Suprapubic skin (tissue), 4 donors: ENCODE measurements at regions not wholly inside any gene's neighbourhood (a gene's known extent, or its start where the extent isn't known, plus 50 kb on each side); places are given as distances from the start of the nearest gene placed in this dataset.

ENCODE experiments used
- DNase-seq, 2 donors: peaks; one replicate each; pipeline ENCODE4 v3.0.0-alpha.2; 2019; ENCODE audit warnings: low spot score in 2 of 2
- H3K27ac ChIP-seq: fragments of 200-600 bp; sonication (generic); one replicate; pipeline ENCODE4 v1.5.1; 2019
- H3K27me3 ChIP-seq: fragments of 200-600 bp; sonication (generic); one replicate; pipeline ENCODE4 v1.5.1; 2019
- H3K36me3 ChIP-seq: fragments of 200-600 bp; sonication (generic); one replicate; pipeline ENCODE4 v1.5.1; 2019
- H3K4me1 ChIP-seq: fragments of 200-600 bp; sonication (generic); one replicate; pipeline ENCODE4 v1.5.1; 2019
- H3K4me3 ChIP-seq: fragments of 200-600 bp; sonication (generic); one replicate; pipeline ENCODE4 v1.5.1; 2019; ENCODE audit warnings: mild to moderate bottlenecking
- H3K9me3 ChIP-seq: fragments of 200-600 bp; sonication (generic); one replicate; pipeline ENCODE4 v1.5.1; 2019
- EP300 ChIP-seq: sonication (generic); formaldehyde crosslinking; IDR thresholded peaks from one replicate; pipeline ENCODE4 v1.6.1; 2017; ENCODE audit warnings: antibody characterized with exemption
- POLR2A ChIP-seq, 2 donors: fragments of 450-650 bp; IDR thresholded peaks; one replicate each; pipeline ENCODE4 v1.6.1; 2017; ENCODE audit warnings: antibody characterized with exemption in 2 of 2, mild to moderate bottlenecking in 2 of 2, moderate library complexity in 2 of 2
- POLR2AphosphoS5 ChIP-seq, 3 donors: sonication (generic); formaldehyde crosslinking; IDR thresholded peaks; one replicate each; pipeline ENCODE4 v1.6.1; 2017; ENCODE audit warnings: antibody characterized with exemption in 3 of 3
- WGBS: methylation state at CpG from one replicate; pipeline ENCODE4 v1.1.5; 2018; 5-methylcytosine and 5-hydroxymethylcytosine counted together
- TF ChIP-seq, protein P1 (sequence below), 2 donors: fragments of 200-600 bp in 1 of 2; fragments of 450-650 bp in 1 of 2; sonication (generic) in 1 of 2; IDR thresholded peaks; one replicate each; pipeline ENCODE4 v1.5.1; 2016 to 2019; ENCODE audit warnings: antibody characterized with exemption in 2 of 2, mild to moderate bottlenecking in 1 of 2, moderate library complexity in 1 of 2

DNA sequence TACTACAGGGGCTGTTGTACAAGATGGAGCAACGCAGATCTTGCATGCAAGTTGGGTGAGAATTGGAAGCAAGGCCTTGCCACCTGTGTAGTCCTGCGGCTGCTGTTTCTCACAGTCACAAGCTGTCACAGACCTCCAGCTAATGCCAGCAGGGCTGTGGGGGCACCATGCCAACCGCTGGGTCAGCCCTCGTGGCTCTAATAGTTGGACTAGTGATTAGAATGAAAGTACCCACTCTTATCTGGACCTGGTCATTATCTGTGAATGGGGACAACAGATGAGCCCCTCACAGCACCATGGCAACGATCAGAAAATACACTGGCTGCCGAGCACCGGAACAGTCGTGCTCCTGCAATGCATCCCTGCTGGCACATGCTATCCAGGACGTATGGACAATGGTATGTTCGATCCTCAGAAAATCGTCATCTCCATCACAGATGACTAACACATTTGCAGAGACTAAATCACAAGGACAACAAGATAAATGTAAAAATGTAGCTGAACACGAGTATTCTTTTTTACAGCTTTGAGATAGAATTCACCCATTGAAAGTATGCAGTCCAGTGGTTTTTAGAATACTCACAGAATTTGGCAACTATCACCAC lies 80.4 kb upstream of the CALN1 start:
- no peak for TF ChIP-seq POLR2A (IDR thresholded peaks at IDR 0.05)
- no peak for TF ChIP-seq EP300
- TF ChIP-seq, protein P1, sequence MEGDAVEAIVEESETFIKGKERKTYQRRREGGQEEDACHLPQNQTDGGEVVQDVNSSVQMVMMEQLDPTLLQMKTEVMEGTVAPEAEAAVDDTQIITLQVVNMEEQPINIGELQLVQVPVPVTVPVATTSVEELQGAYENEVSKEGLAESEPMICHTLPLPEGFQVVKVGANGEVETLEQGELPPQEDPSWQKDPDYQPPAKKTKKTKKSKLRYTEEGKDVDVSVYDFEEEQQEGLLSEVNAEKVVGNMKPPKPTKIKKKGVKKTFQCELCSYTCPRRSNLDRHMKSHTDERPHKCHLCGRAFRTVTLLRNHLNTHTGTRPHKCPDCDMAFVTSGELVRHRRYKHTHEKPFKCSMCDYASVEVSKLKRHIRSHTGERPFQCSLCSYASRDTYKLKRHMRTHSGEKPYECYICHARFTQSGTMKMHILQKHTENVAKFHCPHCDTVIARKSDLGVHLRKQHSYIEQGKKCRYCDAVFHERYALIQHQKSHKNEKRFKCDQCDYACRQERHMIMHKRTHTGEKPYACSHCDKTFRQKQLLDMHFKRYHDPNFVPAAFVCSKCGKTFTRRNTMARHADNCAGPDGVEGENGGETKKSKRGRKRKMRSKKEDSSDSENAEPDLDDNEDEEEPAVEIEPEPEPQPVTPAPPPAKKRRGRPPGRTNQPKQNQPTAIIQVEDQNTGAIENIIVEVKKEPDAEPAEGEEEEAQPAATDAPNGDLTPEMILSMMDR (IDR thresholded peaks at IDR 0.05): no peak
- TF ChIP-seq POLR2AphosphoS5 (IDR thresholded peaks at IDR 0.05): no peak
- Histone ChIP-seq H3K27ac (no peak overlapping the region), H3K36me3 (no peaks in the 10 kb centered on the region), H3K4me3 (no peak overlapping the region), H3K27me3 (no peaks in the 10 kb centered on the region), H3K9me3 (no peaks in the 10 kb centered on the region), H3K4me1 (no peaks in the 10 kb centered on the region)
- DNase-seq: no peak
- WGBS: 68% methylated on average over 8 of the region's 12 CpGs

DNA sequence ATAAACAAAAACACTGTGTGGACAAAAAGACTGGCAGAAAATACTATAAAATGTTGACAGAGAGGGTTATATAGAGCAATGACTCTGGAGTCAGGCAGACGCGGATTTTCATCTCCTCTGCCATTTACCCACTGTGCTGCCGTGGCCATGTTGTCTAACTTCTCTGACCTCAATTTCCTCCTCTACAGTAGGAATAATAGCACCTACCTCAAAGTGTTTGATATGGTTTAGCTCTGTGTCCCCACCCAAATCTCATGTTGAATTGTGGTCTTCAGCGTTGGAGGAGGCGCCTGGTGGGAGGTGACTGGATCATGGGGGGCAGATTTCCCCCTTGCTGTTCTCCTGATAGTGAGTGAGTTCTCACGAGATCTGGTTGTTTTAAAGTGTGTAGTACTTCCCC lies 78.2 kb upstream of the CALN1 start:
- no peak overlapping the region for H3K4me3 ChIP-seq
- no peaks in the 10 kb centered on the region for H3K36me3 ChIP-seq
- no peak overlapping the region for H3K27ac ChIP-seq
- H3K27me3 ChIP-seq: no peaks in the 10 kb centered on the region
- WGBS: 87% methylated on average over 6 of the region's 6 CpGs
- no peaks in the 10 kb centered on the region for H3K9me3 ChIP-seq
- no peaks in the 10 kb centered on the region for H3K4me1 ChIP-seq
- no peak for DNase-seq
- TF ChIP-seq, protein P1 (IDR thresholded peaks at IDR 0.05): no peak
- TF ChIP-seq POLR2AphosphoS5 (IDR thresholded peaks at IDR 0.05): no peak
- no peak for TF ChIP-seq POLR2A (IDR thresholded peaks at IDR 0.05)

DNA sequence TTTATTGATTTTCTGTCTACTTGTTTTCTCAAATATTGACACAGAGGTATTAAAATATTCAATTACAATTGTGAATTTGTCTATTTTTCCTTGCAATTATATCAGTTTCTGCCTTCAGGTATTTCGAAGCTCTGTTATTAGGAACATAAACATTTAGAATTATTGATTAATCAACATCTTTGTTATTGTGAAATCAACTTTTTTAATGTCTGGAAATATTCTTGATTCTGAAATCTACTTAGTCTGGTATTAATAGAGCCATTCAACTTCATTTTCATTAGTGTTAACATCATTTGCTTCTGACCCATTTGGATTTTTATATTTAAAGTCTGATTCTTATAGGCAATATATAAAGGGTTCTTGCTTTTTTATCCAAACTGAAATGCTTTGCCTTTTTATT lies 69.8 kb upstream of the CALN1 start:
- Histone ChIP-seq H3K27ac (no peak overlapping the region), H3K36me3 (no peaks in the 10 kb centered on the region), H3K9me3 (no peaks in the 10 kb centered on the region), H3K27me3 (no peaks in the 10 kb centered on the region), H3K4me3 (no peak overlapping the region), H3K4me1 (no peaks in the 10 kb centered on the region)
- 82% methylated on average over 1 of the region's 1 CpG for WGBS
- no peak for DNase-seq
- TF ChIP-seq, protein P1 (IDR thresholded peaks at IDR 0.05): no peak

GRCh38 chr7:72476608-72477305 lies 64.6 kb upstream of the CALN1 start:
- no peak overlapping the region for H3K4me3 ChIP-seq
- no peak overlapping the region for H3K27ac ChIP-seq
- H3K9me3 ChIP-seq: no peaks in the 10 kb centered on the region
- no peaks in the 10 kb centered on the region for H3K27me3 ChIP-seq
- WGBS: 92% methylated on average over 16 of the region's 16 CpGs
- H3K4me1 ChIP-seq: no peaks in the 10 kb centered on the region
- H3K36me3 ChIP-seq: no peaks in the 10 kb centered on the region
- TF ChIP-seq, protein P1 (IDR thresholded peaks at IDR 0.05): no peak
- no peak for TF ChIP-seq POLR2AphosphoS5 (IDR thresholded peaks at IDR 0.05)
- TF ChIP-seq POLR2A (IDR thresholded peaks at IDR 0.05): no peak
- TF ChIP-seq EP300: no peak
- DNase-seq: no peak

GRCh38 chr7:72467237-72467636 lies 55.1 kb upstream of the CALN1 start:
- 71% methylated on average over 4 of the region's 9 CpGs for WGBS
- TF ChIP-seq, protein P1 (IDR thresholded peaks at IDR 0.05): no peak
- TF ChIP-seq EP300: no peak
- no peak for TF ChIP-seq POLR2A (IDR thresholded peaks at IDR 0.05)
- no peak for TF ChIP-seq POLR2AphosphoS5 (IDR thresholded peaks at IDR 0.05)
- no peaks in the 10 kb centered on the region for H3K27me3 ChIP-seq
- H3K4me3 ChIP-seq: no peak overlapping the region
- H3K9me3 ChIP-seq: no peaks in the 10 kb centered on the region
- H3K36me3 ChIP-seq: no peaks in the 10 kb centered on the region
- no peaks in the 10 kb centered on the region for H3K4me1 ChIP-seq
- H3K27ac ChIP-seq: no peak overlapping the region
- no peak for DNase-seq
